GM18517 (cell line): ENCODE measurements at regions not wholly inside any gene's neighbourhood (a gene's known extent, or its start where the extent isn't known, plus 50 kb on each side); places are given as distances from the start of the nearest gene placed in this dataset.

ENCODE experiments used
- ATAC-seq: cut with Tn5 transposase; IDR thresholded peaks from one replicate; pipeline ENCODE4 v1.9.1; 2021; ENCODE audit warnings: mild to moderate bottlenecking, moderate library complexity; ENCODE audit not compliant: unreplicated experiment

- ATAC-seq = no peak
Measured at GRCh38 chr4:181647396-181648147, 595.6 kb upstream of the TENM3 start.

DNA sequence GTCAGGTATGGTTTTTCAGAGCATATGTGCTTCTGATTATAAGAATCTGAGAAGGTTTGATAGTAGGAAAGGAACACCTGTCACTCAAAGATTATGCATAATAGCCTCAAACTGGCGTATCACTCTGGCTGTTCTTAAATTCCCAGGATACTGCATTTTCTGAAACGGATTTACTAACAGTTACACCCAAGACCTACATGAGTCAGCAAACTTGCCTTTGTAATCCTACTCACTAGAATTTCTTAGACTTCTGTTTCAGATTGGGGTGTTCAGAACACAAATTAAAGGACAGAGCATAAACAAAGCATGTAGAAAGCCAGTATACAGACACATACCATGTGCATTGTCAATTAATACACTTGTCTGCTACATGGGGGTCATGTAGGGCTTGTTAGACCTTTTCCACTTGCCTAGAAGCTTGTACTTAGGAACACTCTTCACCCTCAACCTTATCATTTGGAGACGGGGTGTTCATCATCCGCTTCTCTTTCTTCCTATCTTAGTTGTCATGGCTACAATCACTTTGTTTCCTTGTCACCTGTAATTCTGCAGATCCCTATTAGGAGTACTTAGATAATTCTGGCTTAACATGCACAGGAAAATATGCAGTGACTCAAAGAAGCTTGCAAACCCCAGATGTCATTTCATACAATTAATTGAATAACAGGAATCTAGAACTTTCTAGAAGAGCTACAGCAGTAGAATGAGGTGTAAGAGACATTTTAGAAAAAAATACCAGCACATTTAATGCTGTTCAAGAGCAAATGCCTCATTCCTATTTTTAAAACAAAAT is 593.0 kb upstream of the TENM3 start:
- no peak for ATAC-seq

- no peak for ATAC-seq
Measured at GRCh38 chr4:181656748-181657147, 586.5 kb upstream of the TENM3 start.

DNA sequence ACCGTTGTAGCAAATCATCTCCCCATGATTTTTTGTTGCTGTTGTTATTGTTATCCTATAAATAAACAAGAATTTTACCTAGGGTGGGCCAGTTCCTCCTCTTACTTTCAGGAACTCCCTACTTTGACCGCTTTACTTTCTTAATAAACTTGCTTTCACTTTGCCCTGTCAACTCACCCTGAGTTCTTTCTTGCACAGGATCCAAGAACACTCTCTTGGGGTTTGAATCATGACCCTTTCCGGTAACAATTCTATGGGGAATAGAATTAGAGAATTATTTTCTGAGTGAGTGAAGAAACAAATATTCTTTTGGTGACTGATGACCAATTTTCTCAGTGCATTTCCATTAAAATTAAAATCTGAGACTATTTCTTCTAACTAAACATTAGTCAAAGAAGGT is 584.0 kb upstream of the TENM3 start:
- ATAC-seq = no peak

- no peak for ATAC-seq
Measured at GRCh38 chr4:181659876-181660275, 583.3 kb upstream of the TENM3 start.

GRCh38 chr4:181661090-181661489 is 582.1 kb upstream of the TENM3 start:
- no peak for ATAC-seq

GRCh38 chr4:181661923-181662322 is 581.3 kb upstream of the TENM3 start:
- ATAC-seq = no peak

- ATAC-seq = no peak
Measured at GRCh38 chr4:181662383-181662782, 580.8 kb upstream of the TENM3 start.

DNA sequence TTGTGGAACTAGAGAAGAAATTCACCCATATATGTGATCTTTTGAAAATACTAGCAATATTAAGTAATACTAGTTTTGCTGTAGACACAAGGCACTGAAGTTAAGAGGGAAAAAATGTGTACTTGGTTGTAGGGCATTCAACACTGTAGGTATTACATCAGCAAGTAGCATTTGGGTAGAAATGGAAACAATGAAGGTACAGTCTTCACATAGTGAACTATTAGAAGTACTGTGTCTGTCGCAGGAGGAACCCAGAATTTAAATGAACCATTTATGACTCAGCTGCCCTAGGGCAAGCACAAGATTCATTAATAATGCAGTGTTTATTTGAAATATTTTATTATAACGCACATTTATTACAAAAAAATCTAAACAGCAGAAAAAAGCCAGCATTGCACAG is 572.7 kb upstream of the TENM3 start:
- no peak for ATAC-seq

DNA sequence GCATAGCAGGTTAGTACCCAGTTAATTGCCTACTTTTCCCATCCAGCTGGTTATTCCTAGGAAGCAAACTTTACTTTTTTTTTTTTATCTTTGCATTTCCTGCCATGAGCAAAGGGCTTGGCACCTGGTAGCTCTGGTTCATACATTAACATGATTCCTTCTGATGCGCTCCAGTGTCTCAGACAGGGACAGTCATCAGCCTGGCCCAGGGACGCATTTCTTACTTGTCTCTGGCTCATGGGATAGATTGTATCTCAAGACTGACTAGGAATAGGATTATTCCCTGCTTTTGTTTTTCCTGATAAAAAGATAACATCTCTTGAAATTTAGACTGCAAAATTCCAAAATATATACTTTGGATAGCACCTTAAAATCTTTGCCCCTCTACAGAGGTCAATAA is 571.5 kb upstream of the TENM3 start:
- ATAC-seq = no peak

GRCh38 chr4:181672751-181673150 is 570.5 kb upstream of the TENM3 start:
- no peak for ATAC-seq

DNA sequence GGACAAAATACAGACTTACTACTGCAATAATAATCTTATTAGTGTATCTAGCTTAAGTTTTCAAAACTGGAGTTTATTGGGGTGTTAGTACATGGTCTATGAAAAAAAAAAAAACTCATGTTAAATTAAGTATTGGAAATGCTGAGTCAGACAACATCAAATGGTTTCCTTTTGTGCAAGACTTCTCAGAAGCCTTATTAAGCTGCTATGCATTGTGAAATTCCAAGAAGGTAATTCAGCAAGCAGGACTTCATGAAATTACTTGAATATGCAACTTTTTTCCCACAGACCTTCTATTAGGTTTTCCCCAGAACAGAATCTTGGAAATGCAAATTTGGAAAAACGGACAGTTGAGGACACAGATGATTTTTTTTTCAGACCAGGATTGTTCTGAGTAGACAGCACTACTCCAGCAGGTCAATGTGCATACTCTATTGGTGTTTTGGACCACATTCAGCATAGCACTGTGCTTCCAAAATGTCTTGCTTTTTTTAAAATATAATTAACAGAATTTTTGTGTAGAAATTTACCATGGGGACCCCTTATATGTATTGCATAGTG is 568.8 kb upstream of the TENM3 start:
- no peak for ATAC-seq

- no peak for ATAC-seq
Measured at GRCh38 chr4:181676546-181676945, 566.7 kb upstream of the TENM3 start.

- no peak for ATAC-seq
Measured at GRCh38 chr4:181677201-181677600, 566.0 kb upstream of the TENM3 start.

- no peak for ATAC-seq
Measured at GRCh38 chr4:181677621-181678020, 565.6 kb upstream of the TENM3 start.

DNA sequence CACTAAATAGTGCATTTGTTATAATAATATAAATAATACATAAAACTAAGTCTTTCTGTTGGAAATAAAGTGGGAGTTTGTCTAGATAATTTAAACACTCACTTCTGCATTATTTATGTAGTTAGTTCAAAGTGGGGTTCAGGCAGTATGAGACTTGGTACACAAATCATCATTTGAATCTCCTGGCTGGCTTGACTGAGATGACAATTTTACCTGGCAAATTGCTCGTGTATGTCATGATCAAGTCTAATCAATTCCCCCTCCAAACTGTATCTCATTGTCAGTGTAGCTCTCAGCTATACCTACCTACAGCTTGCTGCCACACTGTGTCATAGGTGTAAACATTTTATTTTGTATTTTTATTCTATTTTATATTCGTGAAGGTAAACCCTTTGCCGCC is 563.4 kb upstream of the TENM3 start:
- no peak for ATAC-seq

DNA sequence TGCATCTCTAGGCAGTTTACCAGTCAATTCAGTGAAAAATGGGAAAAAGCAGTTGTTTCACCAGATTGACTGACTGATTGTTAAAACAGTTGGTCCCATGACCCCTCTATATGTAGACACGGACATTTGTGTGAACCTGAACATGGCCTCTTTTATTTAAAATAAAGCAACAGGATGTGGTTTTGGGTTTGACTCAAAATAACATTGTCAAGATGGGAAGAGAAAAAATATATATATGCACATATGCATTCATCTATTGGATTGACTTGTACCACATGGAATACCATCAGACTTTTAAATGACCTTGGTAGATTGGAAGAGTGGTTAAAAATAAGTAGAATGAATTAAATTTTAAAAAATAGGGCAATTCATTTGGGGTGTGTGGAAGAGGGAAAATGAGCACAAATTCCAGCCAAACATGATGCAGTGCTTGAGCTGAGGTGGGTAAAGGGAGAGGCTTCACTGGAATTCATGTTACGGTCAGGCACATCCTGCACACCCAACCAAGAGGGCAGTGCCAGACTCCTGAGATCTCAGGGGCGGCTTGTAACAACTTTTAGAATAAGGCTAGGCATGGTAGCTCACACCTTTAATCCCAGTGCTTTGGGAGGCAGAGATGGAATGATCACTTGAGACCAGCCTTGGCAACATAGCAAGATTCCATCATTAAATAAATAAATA is 560.7 kb upstream of the TENM3 start:
- no peak for ATAC-seq

DNA sequence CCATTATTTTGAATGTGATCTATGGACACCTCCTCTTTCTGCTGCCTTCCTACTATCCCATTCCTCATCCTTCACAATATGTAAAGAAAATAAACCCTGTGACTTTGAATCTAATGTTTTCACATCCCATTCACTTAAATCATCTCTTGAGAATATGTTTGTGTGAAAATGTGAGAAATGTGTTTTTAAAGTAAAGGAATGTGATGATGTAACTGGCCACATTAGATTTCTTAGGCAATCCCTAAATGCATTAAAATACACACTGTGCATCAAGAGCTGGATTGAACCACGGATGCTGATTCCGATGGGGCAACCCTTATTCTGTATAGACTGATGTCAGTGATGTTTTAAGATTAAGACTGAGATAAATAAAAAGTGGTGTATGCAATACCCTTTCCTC is 558.9 kb upstream of the TENM3 start:
- ATAC-seq = no peak

DNA sequence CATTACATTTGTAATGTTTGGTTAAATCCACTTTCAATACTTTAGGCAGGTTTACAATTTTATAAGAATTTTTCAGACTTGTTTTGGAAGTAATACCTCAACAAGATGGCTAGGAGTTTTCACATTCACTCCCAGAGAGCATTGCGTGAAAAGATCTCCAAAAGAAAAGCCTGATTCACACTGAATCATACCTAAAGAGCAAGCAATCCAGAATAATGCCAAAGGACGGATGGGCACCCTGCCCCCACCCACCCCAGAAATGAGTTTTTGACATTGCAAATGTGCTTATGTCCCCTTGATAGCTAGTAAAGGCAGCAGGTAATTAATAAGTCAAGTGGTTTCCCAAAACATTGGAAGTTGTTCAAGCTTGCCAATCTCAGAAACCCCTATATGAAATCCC is 557.7 kb upstream of the TENM3 start:
- ATAC-seq = no peak

DNA sequence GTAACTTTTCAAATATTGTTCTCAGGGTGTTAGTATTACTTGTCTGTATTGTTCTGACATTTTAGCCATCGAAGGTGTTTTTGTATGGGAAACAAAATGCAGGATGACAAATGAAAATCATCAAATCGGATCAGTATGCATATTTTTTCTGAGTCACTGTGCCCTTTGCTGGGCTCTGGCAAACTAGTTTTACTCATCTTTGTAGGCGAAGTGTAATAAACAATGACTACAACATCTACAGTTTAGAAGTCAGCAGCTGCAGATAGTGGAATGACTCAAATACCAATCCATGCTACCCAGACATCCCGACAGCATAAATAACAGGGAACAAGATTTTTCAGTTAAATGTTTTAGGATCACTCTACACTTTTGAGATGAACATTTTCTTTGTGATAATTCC is 557.3 kb upstream of the TENM3 start:
- ATAC-seq = no peak

DNA sequence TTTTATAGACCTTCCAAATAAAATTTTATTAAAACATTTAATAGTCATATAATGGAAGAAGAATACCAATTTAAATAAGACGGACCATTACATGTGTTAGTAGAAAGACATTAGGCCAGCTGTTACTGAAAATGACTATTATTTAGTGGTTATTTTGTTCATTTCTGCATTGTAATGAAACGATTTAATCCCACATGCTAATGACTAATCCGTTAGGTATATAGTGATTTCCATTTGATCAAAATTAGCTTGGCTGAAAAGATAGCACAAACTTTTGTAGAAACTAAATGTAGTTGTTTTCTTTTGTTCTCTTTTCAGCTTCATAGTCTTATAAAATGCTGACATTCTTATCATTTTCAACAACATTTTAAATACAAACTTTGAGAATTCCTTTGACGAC is 556.1 kb upstream of the TENM3 start:
- no peak for ATAC-seq

- no peak for ATAC-seq
Measured at GRCh38 chr4:181688432-181688831, 554.8 kb upstream of the TENM3 start.
